ENCODE measurements at regions not wholly inside any gene's neighbourhood (a gene's known extent, or its start where the extent isn't known, plus 50 kb on each side); places are given as distances from the start of the nearest gene placed in this dataset.
A peak's percentile ranks its signal among the peaks of the same experiment; 100 is the strongest.

DNA sequence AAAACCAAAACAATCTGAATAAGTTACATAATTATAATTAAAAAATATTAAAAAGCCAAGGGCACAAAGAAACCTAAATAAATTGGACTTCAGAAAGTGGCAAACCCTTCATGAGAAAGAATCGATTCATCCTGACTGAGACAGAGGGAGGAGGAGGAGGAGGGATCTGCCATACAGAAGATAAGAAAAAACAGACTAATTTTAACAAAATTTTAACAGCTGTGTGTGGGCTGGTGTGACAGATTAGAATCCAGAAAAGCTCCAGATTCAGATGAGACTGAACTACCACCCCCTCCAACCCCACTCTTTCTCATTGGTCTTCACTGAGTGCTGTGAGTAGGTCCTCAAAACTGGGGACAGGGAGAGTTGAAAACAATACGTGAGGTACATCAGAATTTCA is 111.5 kb upstream of the HTR2A start:
- no peak for DNase-seq (ENCODE audit: insufficient read length, low spot score)
- no peak for FAIRE-seq
- TF ChIP-seq SPI1 (IDR thresholded peaks at IDR 0.05; ENCODE audit: low read depth, low read length): no peak
- TF ChIP-seq POLR2AphosphoS5 (IDR thresholded peaks at IDR 0.05; ENCODE audit: low read depth, low read length): no peak
- no peak for TF ChIP-seq POU2F2 (IDR thresholded peaks at IDR 0.05; ENCODE audit: low read depth, low read length)
- TF ChIP-seq TAF1 (IDR thresholded peaks at IDR 0.05; ENCODE audit: low read depth, low read length): no peak
- TF ChIP-seq POLR2A (IDR thresholded peaks at IDR 0.05; ENCODE audit: low read depth, low read length): no peak
- no peak for TF ChIP-seq PAX5 (IDR thresholded peaks at IDR 0.05; ENCODE audit: insufficient read depth, low read length, severe bottlenecking)

DNA sequence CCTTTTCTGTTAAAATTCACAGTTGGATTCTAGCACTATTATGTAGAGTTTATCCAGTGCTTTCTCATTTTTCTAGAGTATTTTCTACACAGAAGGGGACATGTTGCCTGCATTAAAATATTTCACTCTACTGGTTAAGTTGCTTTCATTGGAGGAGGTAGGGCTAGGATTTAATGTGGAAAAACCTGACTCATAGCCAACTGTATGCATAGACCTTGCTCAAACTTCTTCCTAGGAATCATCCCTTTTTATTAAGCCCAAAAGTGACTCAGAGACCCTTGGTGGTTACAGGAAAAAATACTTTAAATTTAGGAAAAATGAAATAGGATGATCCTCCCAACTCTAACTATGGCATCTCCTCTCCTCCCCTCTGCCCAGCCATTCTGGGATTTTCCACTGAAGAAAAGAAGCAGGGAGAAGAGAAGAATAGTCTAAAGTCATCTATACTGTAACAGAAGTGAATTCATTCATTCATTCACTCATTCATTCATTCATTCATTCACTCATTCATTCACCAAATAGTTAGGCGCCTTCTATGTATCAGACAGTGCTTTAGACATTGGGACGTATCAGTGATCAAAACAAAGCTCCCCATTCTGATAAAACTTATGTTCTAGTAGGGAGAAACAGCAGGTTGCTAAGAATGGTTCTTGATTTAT is 109.0 kb upstream of the HTR2A start:
- DNase-seq (ENCODE audit: insufficient read length, low spot score) (no peak), FAIRE-seq (no peak)
- no peak for TF ChIP-seq TAF1 (IDR thresholded peaks at IDR 0.05; ENCODE audit: low read depth, low read length)
- TF ChIP-seq POU2F2 (IDR thresholded peaks at IDR 0.05; ENCODE audit: low read depth, low read length): no peak
- no peak for TF ChIP-seq POLR2A (IDR thresholded peaks at IDR 0.05; ENCODE audit: low read depth, low read length)
- TF ChIP-seq PAX5 (IDR thresholded peaks at IDR 0.05; ENCODE audit: insufficient read depth, low read length, severe bottlenecking): no peak
- TF ChIP-seq POLR2AphosphoS5 (IDR thresholded peaks at IDR 0.05; ENCODE audit: low read depth, low read length): no peak
- TF ChIP-seq SPI1 (IDR thresholded peaks at IDR 0.05; ENCODE audit: low read depth, low read length): no peak

DNA sequence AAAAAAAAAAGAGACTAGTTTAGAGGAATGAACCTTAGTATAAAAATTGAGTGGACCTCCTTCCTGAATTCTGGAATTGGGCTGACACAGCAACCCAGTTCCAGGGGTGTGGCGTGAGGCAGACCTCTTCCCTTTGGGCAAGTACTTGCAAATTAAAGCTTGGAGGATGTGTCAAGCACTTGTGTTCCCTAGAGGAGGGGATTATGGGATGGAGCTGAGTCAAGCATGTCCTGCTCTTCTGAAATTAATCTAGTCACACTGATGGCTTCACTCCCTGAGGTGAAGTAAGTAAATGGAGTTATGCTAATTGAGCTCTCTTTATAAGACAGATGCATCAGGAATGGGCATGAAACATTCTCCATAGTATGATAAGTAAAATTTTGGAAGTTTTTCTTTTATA is 107.7 kb upstream of the HTR2A start:
- TF ChIP-seq PAX5 (IDR thresholded peaks at IDR 0.05; ENCODE audit: insufficient read depth, low read length, severe bottlenecking): no peak
- no peak for TF ChIP-seq POLR2A (IDR thresholded peaks at IDR 0.05; ENCODE audit: low read depth, low read length)
- no peak for FAIRE-seq
- DNase-seq (ENCODE audit: insufficient read length, low spot score): no peak

DNA sequence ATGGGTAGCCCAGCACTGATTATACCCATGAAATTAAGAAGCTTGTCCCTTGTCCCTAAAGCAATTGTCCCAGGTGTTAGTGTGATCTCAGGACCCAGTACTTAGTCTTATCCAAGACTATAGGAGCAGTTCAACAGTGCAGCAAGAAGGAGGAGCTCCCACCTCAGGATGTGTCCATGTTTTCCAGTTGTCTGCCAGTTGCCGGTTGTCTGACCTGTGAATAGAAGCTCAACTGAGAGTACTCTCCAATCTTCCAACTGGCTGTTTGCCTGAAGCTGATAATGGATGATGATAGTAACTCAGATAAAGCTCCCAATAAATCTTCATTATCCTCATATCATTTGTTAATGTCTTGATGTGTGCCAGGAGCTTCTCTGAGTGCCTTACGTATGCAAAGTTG is 107.2 kb upstream of the HTR2A start:
- no peak for FAIRE-seq
- DNase-seq (ENCODE audit: insufficient read length, low spot score): no peak
- TF ChIP-seq SPI1 (IDR thresholded peaks at IDR 0.05; ENCODE audit: low read depth, low read length) (no peak), POU2F2 (IDR thresholded peaks at IDR 0.05; ENCODE audit: low read depth, low read length) (no peak), PAX5 (IDR thresholded peaks at IDR 0.05; ENCODE audit: insufficient read depth, low read length, severe bottlenecking) (no peak), POLR2AphosphoS5 (IDR thresholded peaks at IDR 0.05; ENCODE audit: low read depth, low read length) (no peak), POLR2A (IDR thresholded peaks at IDR 0.05; ENCODE audit: low read depth, low read length) (no peak), TAF1 (IDR thresholded peaks at IDR 0.05; ENCODE audit: low read depth, low read length) (no peak)

DNA sequence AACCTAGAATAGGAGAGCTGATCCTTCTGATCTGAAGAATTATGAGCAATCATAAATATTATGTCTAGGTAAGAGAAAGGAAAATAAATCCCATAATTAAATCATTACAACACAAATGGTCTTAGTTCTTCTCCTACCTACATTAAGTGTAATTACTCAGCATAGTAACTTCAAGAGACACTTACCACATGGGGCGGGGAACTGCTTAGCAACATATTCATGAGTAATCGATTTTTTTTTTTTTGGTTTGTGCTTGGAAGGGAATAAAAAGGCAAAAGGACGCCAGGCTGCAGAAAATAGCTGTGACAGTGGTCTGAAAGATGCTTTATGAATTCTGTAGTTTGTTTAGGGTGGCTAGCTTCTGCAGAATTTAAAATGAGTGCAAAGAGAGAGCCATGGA is 103.3 kb upstream of the HTR2A start:
- DNase-seq (ENCODE audit: insufficient read length, low spot score): no peak
- no peak for FAIRE-seq
- no peak for TF ChIP-seq SPI1 (IDR thresholded peaks at IDR 0.05; ENCODE audit: low read depth, low read length)
- TF ChIP-seq POLR2A (IDR thresholded peaks at IDR 0.05; ENCODE audit: low read depth, low read length): no peak
- no peak for TF ChIP-seq TAF1 (IDR thresholded peaks at IDR 0.05; ENCODE audit: low read depth, low read length)
- TF ChIP-seq PAX5 (IDR thresholded peaks at IDR 0.05; ENCODE audit: insufficient read depth, low read length, severe bottlenecking): no peak
- TF ChIP-seq POLR2AphosphoS5 (IDR thresholded peaks at IDR 0.05; ENCODE audit: low read depth, low read length): no peak
- TF ChIP-seq POU2F2 (IDR thresholded peaks at IDR 0.05; ENCODE audit: low read depth, low read length): no peak

GRCh38 chr13:46996316-46997030 is 99.6 kb upstream of the HTR2A start:
- DNase-seq (ENCODE audit: insufficient read length, low spot score): peak; percentile 8
- FAIRE-seq: peak; percentile 75
- TF ChIP-seq POLR2A (IDR thresholded peaks at IDR 0.05; ENCODE audit: low read depth, low read length) (no peak), POU2F2 (IDR thresholded peaks at IDR 0.05; ENCODE audit: low read depth, low read length) (no peak), PAX5 (IDR thresholded peaks at IDR 0.05; ENCODE audit: insufficient read depth, low read length, severe bottlenecking) (no peak), POLR2AphosphoS5 (IDR thresholded peaks at IDR 0.05; ENCODE audit: low read depth, low read length) (no peak), SPI1 (IDR thresholded peaks at IDR 0.05; ENCODE audit: low read depth, low read length) (no peak), TAF1 (IDR thresholded peaks at IDR 0.05; ENCODE audit: low read depth, low read length) (no peak)

- FAIRE-seq (peak; percentile 90), DNase-seq (ENCODE audit: insufficient read length, low spot score) (peak; percentile 15)
- no peak for TF ChIP-seq POU2F2 (IDR thresholded peaks at IDR 0.05; ENCODE audit: low read depth, low read length)
- TF ChIP-seq PAX5 (IDR thresholded peaks at IDR 0.05; ENCODE audit: insufficient read depth, low read length, severe bottlenecking): no peak
- TF ChIP-seq SPI1 (IDR thresholded peaks at IDR 0.05; ENCODE audit: low read depth, low read length): peak; percentile 59
These were observed 99.0 kb upstream of the HTR2A start for GRCh38 chr13:46995874-46996273.

- no peak for FAIRE-seq
- TF ChIP-seq PAX5 (IDR thresholded peaks at IDR 0.05; ENCODE audit: insufficient read depth, low read length, severe bottlenecking): no peak
- no peak for TF ChIP-seq SPI1 (IDR thresholded peaks at IDR 0.05; ENCODE audit: low read depth, low read length)
- no peak for TF ChIP-seq POLR2A (IDR thresholded peaks at IDR 0.05; ENCODE audit: low read depth, low read length)
- no peak for TF ChIP-seq POU2F2 (IDR thresholded peaks at IDR 0.05; ENCODE audit: low read depth, low read length)
- TF ChIP-seq POLR2AphosphoS5 (IDR thresholded peaks at IDR 0.05; ENCODE audit: low read depth, low read length): no peak
- TF ChIP-seq TAF1 (IDR thresholded peaks at IDR 0.05; ENCODE audit: low read depth, low read length): no peak
- DNase-seq (ENCODE audit: insufficient read length, low spot score): no peak
These were observed 97.6 kb upstream of the HTR2A start for GRCh38 chr13:46994492-46994891.

DNA sequence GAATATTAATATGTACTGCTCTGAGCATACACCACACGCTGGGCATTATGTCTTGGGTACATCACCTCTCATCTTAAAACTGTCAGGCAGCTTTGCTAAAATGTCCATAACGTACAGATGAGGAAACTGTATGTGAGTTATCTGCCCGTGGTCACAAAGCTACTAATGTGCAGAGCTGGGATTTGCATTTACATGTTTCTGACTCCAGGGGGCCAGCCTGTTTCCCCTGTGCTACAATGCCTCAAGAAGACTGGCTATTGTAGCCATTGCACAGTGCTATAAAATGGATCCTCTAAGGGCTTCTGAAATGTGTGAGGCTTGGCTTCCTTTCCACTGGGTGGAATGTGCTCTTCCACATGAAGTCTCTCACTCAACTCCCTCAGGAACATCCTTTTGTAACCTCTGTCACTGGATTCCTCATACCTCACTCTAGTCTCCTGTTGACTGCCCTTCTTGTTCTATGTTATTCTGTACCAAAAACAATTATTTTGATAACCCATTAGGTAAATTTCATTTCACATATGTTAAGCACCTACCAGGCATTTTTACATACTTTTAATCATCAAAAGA is 95.6 kb upstream of the HTR2A start:
- DNase-seq (ENCODE audit: insufficient read length, low spot score): no peak
- TF ChIP-seq POLR2AphosphoS5 (IDR thresholded peaks at IDR 0.05; ENCODE audit: low read depth, low read length) (no peak), POLR2A (IDR thresholded peaks at IDR 0.05; ENCODE audit: low read depth, low read length) (no peak), SPI1 (IDR thresholded peaks at IDR 0.05; ENCODE audit: low read depth, low read length) (no peak), PAX5 (IDR thresholded peaks at IDR 0.05; ENCODE audit: insufficient read depth, low read length, severe bottlenecking) (no peak), POU2F2 (IDR thresholded peaks at IDR 0.05; ENCODE audit: low read depth, low read length) (no peak), TAF1 (IDR thresholded peaks at IDR 0.05; ENCODE audit: low read depth, low read length) (no peak)
- peak; percentile 71 for FAIRE-seq
